GM12864 (cell line): ENCODE measurements at regions not wholly inside any gene's neighbourhood (a gene's known extent, or its start where the extent isn't known, plus 50 kb on each side); places are given as distances from the start of the nearest gene placed in this dataset.
"Not testable (repeated sequence)": the region's sequence is repeated elsewhere in the genome, so short reads cannot be mapped to it uniquely, and the experiment has no call there.

Source experiments
- DNase-seq: peaks from one replicate; pipeline ENCODE4 v3.0.0-alpha.2; 2011; ENCODE audit warnings: low read depth
- H3K4me3 ChIP-seq: 2 replicates; pipeline ENCODE4 v1.5.1; 2011; ENCODE audit warnings: mild to moderate bottlenecking, low read depth, low read length, control low read depth
- CTCF ChIP-seq: IDR thresholded peaks from 2 replicates; pipeline ENCODE4 v1.5.1; 2011; ENCODE audit warnings: low read depth, mild to moderate bottlenecking, moderate library complexity, low read length, control low read depth, inconsistent platforms; ENCODE audit errors: missing control alignments

- no peak for TF ChIP-seq CTCF
- no peak overlapping the region for H3K4me3 ChIP-seq
- DNase-seq, result no peak
Measured at GRCh38 chrX:114028907-114029662, 554.8 kb upstream of the HTR2C start.

- no peak overlapping the region for H3K4me3 ChIP-seq
- DNase-seq, result no peak
- no peak for TF ChIP-seq CTCF
Measured at GRCh38 chrX:114017086-114017485, 566.8 kb upstream of the HTR2C start.

GRCh38 chrX:114015966-114016365, 567.9 kb upstream of the HTR2C start:
- H3K4me3 ChIP-seq, result no peak overlapping the region
- no peak for DNase-seq
- TF ChIP-seq CTCF, result no peak

GRCh38 chrX:114006664-114007063, 577.2 kb upstream of the HTR2C start:
- no peak for DNase-seq

GRCh38 chrX:113996781-113997180, 587.1 kb upstream of the HTR2C start:
- no peak for DNase-seq
- TF ChIP-seq CTCF, result no peak
- H3K4me3 ChIP-seq, result no peak overlapping the region

More at GRCh38 chrX:114006664-114007063, 577.2 kb upstream of the HTR2C start:
- no peak overlapping the region for H3K4me3 ChIP-seq
- no peak for TF ChIP-seq CTCF

GRCh38 chrX:113991720-113992119, 592.2 kb upstream of the HTR2C start:
- H3K4me3 ChIP-seq, DNase-seq: not testable (repeated sequence)

GRCh38 chrX:113990669-113991068, 593.2 kb upstream of the HTR2C start:
- not testable (repeated sequence) for DNase-seq, H3K4me3 ChIP-seq

GRCh38 chrX:113988315-113988935, 595.5 kb upstream of the HTR2C start:
- not testable (repeated sequence) for DNase-seq, H3K4me3 ChIP-seq
